Effector memory CD4-positive, alpha-beta T cell (primary cell): ENCODE measurements at regions not wholly inside any gene's neighbourhood (a gene's known extent, or its start where the extent isn't known, plus 50 kb on each side); places are given as distances from the start of the nearest gene placed in this dataset.

ENCODE experiments used
- DNase-seq, 3 donors: peaks; one replicate each; pipeline ENCODE4 v3.0.0-alpha.2; 2020
- H3K27ac ChIP-seq: 2 replicates; pipeline ENCODE4 v1.7.0; 2013; ENCODE audit warnings: mild to moderate bottlenecking, low read length, moderate library complexity; ENCODE audit not compliant: insufficient read depth, poor library complexity, severe bottlenecking
- H3K27me3 ChIP-seq: replicated peaks from 2 replicates; pipeline ENCODE4 v1.7.0; 2013; ENCODE audit warnings: mild to moderate bottlenecking, low read length; ENCODE audit not compliant: insufficient read depth, control insufficient read depth, poor library complexity, severe bottlenecking
- H3K36me3 ChIP-seq: 2 replicates; pipeline ENCODE4 v1.7.0; 2013; ENCODE audit warnings: mild to moderate bottlenecking, low read length, moderate library complexity; ENCODE audit not compliant: control insufficient read depth, insufficient read depth
- H3K4me1 ChIP-seq: 2 replicates; pipeline ENCODE4 v1.7.0; 2013; ENCODE audit warnings: low read length, mild to moderate bottlenecking; ENCODE audit not compliant: control insufficient read depth, insufficient read depth, poor library complexity, severe bottlenecking
- H3K4me3 ChIP-seq: 2 replicates; pipeline ENCODE4 v1.7.0; 2013; ENCODE audit warnings: low read length, low read depth, mild to moderate bottlenecking; ENCODE audit not compliant: insufficient read depth, poor library complexity, severe bottlenecking
- H3K9me3 ChIP-seq: 2 replicates; pipeline ENCODE4 v1.7.0; 2013; ENCODE audit warnings: mild to moderate bottlenecking, low read length, moderate library complexity; ENCODE audit not compliant: control insufficient read depth

GRCh38 chr2:100207411-100207885, 65.1 kb upstream of the AFF3 start:
- Histone ChIP-seq H3K27ac (no peak overlapping the region), H3K27me3 (no peaks in the 10 kb centered on the region), H3K36me3 (no peaks in the 10 kb centered on the region), H3K4me1 (no peaks in the 10 kb centered on the region), H3K4me3 (no peak overlapping the region), H3K9me3 (no peaks in the 10 kb centered on the region)
- DNase-seq = no peak

GRCh38 chr2:100206731-100207255, 64.4 kb upstream of the AFF3 start:
- no peaks in the 10 kb centered on the region for H3K9me3 ChIP-seq
- H3K36me3 ChIP-seq = no peaks in the 10 kb centered on the region
- H3K4me1 ChIP-seq = no peaks in the 10 kb centered on the region
- H3K27ac ChIP-seq = no peak overlapping the region
- no peak for DNase-seq
- no peaks in the 10 kb centered on the region for H3K27me3 ChIP-seq
- H3K4me3 ChIP-seq = no peak overlapping the region

GRCh38 chr2:100205174-100205573, 62.8 kb upstream of the AFF3 start:
- Histone ChIP-seq H3K4me1 (no peaks in the 10 kb centered on the region), H3K4me3 (no peak overlapping the region), H3K27me3 (no peaks in the 10 kb centered on the region), H3K9me3 (no peaks in the 10 kb centered on the region), H3K36me3 (no peaks in the 10 kb centered on the region), H3K27ac (no peak overlapping the region)
- no peak for DNase-seq

- H3K9me3 ChIP-seq = no peaks in the 10 kb centered on the region
- no peak overlapping the region for H3K27ac ChIP-seq
- no peaks in the 10 kb centered on the region for H3K4me1 ChIP-seq
- DNase-seq = no peak
- H3K27me3 ChIP-seq = no peaks in the 10 kb centered on the region
- no peak overlapping the region for H3K4me3 ChIP-seq
- no peaks in the 10 kb centered on the region for H3K36me3 ChIP-seq
These were observed 60.2 kb upstream of the AFF3 start for GRCh38 chr2:100202567-100202966.

GRCh38 chr2:100200985-100201384, 58.6 kb upstream of the AFF3 start:
- Histone ChIP-seq H3K27ac (no peak overlapping the region), H3K36me3 (no peaks in the 10 kb centered on the region), H3K9me3 (no peaks in the 10 kb centered on the region), H3K4me3 (no peak overlapping the region), H3K4me1 (no peaks in the 10 kb centered on the region), H3K27me3 (no peaks in the 10 kb centered on the region)
- DNase-seq = no peak

- H3K9me3 ChIP-seq = no peaks in the 10 kb centered on the region
- no peaks in the 10 kb centered on the region for H3K27me3 ChIP-seq
- no peak for DNase-seq
- H3K36me3 ChIP-seq = no peaks in the 10 kb centered on the region
- H3K4me1 ChIP-seq = no peaks in the 10 kb centered on the region
- no peak overlapping the region for H3K4me3 ChIP-seq
- H3K27ac ChIP-seq = no peak overlapping the region
These were observed 57.0 kb upstream of the AFF3 start for GRCh38 chr2:100199421-100199820.

GRCh38 chr2:100198461-100199230, 56.3 kb upstream of the AFF3 start:
- Histone ChIP-seq H3K4me1 (no peaks in the 10 kb centered on the region), H3K9me3 (no peaks in the 10 kb centered on the region), H3K4me3 (no peak overlapping the region), H3K36me3 (no peaks in the 10 kb centered on the region), H3K27me3 (no peaks in the 10 kb centered on the region), H3K27ac (no peak overlapping the region)
- DNase-seq = no peak

- Histone ChIP-seq H3K36me3 (no peaks in the 10 kb centered on the region), H3K27ac (no peak overlapping the region), H3K4me1 (no peaks in the 10 kb centered on the region), H3K4me3 (no peak overlapping the region), H3K9me3 (no peaks in the 10 kb centered on the region), H3K27me3 (no peaks in the 10 kb centered on the region)
- no peak for DNase-seq
These were observed 55.3 kb upstream of the AFF3 start for GRCh38 chr2:100197631-100198153.

GRCh38 chr2:100196786-100197494, 54.5 kb upstream of the AFF3 start:
- no peak for DNase-seq
- no peak overlapping the region for H3K4me3 ChIP-seq
- no peaks in the 10 kb centered on the region for H3K9me3 ChIP-seq
- no peak overlapping the region for H3K27ac ChIP-seq
- no peaks in the 10 kb centered on the region for H3K36me3 ChIP-seq
- no peaks in the 10 kb centered on the region for H3K27me3 ChIP-seq
- H3K4me1 ChIP-seq = no peaks in the 10 kb centered on the region

GRCh38 chr2:100195942-100196341, 53.6 kb upstream of the AFF3 start:
- Histone ChIP-seq H3K4me3 (no peak overlapping the region), H3K36me3 (no peaks in the 10 kb centered on the region), H3K4me1 (no peaks in the 10 kb centered on the region), H3K27ac (no peak overlapping the region), H3K27me3 (no peaks in the 10 kb centered on the region), H3K9me3 (no peaks in the 10 kb centered on the region)
- DNase-seq = no peak
